Epithelial cell of esophagus (primary cell): ENCODE measurements at regions not wholly inside any gene's neighbourhood (a gene's known extent, or its start where the extent isn't known, plus 50 kb on each side); places are given as distances from the start of the nearest gene placed in this dataset.
A peak's percentile ranks its signal among the peaks of the same experiment; 100 is the strongest.

Experiments
- DNase-seq: peaks from one replicate; pipeline ENCODE4 v3.0.0; 2010; ENCODE audit warnings: low read depth
- H3K4me3 ChIP-seq: 2 replicates; pipeline ENCODE4 v1.5.1; 2011; ENCODE audit warnings: mild to moderate bottlenecking, low read length, control low read depth
- CTCF ChIP-seq: IDR thresholded peaks from 2 replicates; pipeline ENCODE4 v1.5.1; 2011; ENCODE audit warnings: low read depth, mild to moderate bottlenecking, low read length, control low read depth, inconsistent platforms; ENCODE audit not compliant: insufficient read depth; ENCODE audit errors: missing control alignments

- H3K4me3 ChIP-seq = no peak overlapping the region
- no peak for TF ChIP-seq CTCF
- DNase-seq = peak; percentile 64
These were observed 845.7 kb upstream of the USP15 start for GRCh38 chr12:61414470-61414869.

- no peak for TF ChIP-seq CTCF
- peak; percentile 69 for DNase-seq
- H3K4me3 ChIP-seq = no peak overlapping the region
These were observed 837.4 kb upstream of the USP15 start for GRCh38 chr12:61422786-61423185.

GRCh38 chr12:61452076-61452475 is 808.1 kb upstream of the USP15 start:
- H3K4me3 ChIP-seq = no peak overlapping the region
- DNase-seq = peak; percentile 84
- TF ChIP-seq CTCF = no peak

GRCh38 chr12:61487728-61488127 is 772.5 kb upstream of the USP15 start:
- no peak for DNase-seq
- TF ChIP-seq CTCF = no peak
- H3K4me3 ChIP-seq = no peak overlapping the region

GRCh38 chr12:61490526-61491498 is 769.4 kb upstream of the USP15 start:
- DNase-seq = peak; percentile 71
- no peak for TF ChIP-seq CTCF
- H3K4me3 ChIP-seq = no peak overlapping the region

- no peak overlapping the region for H3K4me3 ChIP-seq
- TF ChIP-seq CTCF = no peak
- no peak for DNase-seq
These were observed 758.0 kb upstream of the USP15 start for GRCh38 chr12:61502179-61502578.
